Coronary artery (tissue), 2 donors: ENCODE measurements at regions not wholly inside any gene's neighbourhood (a gene's known extent, or its start where the extent isn't known, plus 50 kb on each side); places are given as distances from the start of the nearest gene placed in this dataset.

ENCODE experiments used
- DNase-seq: peaks from one replicate; pipeline ENCODE4 v3.0.0-alpha.2; 2017; ENCODE audit warnings: low spot score
- H3K27ac ChIP-seq, 2 donors: fragments of 200-600 bp; sonication (generic); one replicate each; pipeline ENCODE4 v1.5.1; 2016 to 2019
- H3K4me3 ChIP-seq: fragments of 200-600 bp; sonication (generic); 2 replicates; pipeline ENCODE4 v1.5.1; 2016; ENCODE audit warnings: mild to moderate bottlenecking, moderate library complexity
- TF ChIP-seq, protein P1 (sequence below): fragments of 200-600 bp; sonication (generic); IDR thresholded peaks from one replicate; pipeline ENCODE4 v1.5.1; 2019; ENCODE audit warnings: antibody characterized with exemption

- no peak for DNase-seq
- no peak overlapping the region for H3K27ac ChIP-seq
- TF ChIP-seq, protein P1, sequence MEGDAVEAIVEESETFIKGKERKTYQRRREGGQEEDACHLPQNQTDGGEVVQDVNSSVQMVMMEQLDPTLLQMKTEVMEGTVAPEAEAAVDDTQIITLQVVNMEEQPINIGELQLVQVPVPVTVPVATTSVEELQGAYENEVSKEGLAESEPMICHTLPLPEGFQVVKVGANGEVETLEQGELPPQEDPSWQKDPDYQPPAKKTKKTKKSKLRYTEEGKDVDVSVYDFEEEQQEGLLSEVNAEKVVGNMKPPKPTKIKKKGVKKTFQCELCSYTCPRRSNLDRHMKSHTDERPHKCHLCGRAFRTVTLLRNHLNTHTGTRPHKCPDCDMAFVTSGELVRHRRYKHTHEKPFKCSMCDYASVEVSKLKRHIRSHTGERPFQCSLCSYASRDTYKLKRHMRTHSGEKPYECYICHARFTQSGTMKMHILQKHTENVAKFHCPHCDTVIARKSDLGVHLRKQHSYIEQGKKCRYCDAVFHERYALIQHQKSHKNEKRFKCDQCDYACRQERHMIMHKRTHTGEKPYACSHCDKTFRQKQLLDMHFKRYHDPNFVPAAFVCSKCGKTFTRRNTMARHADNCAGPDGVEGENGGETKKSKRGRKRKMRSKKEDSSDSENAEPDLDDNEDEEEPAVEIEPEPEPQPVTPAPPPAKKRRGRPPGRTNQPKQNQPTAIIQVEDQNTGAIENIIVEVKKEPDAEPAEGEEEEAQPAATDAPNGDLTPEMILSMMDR = no peak
- no peak overlapping the region for H3K4me3 ChIP-seq
Measured at GRCh38 chr5:161190778-161191177, 338.8 kb upstream of the ATP10B start.

GRCh38 chr5:161190086-161190485, 338.1 kb upstream of the ATP10B start:
- no peak overlapping the region for H3K4me3 ChIP-seq
- TF ChIP-seq, protein P1 = no peak
- H3K27ac ChIP-seq = no peak overlapping the region
- no peak for DNase-seq

- no peak for DNase-seq
- Histone ChIP-seq H3K4me3 (no peak overlapping the region), H3K27ac (no peak overlapping the region)
- TF ChIP-seq, protein P1 = no peak
Measured at GRCh38 chr5:161189452-161189851, 337.4 kb upstream of the ATP10B start.

DNA sequence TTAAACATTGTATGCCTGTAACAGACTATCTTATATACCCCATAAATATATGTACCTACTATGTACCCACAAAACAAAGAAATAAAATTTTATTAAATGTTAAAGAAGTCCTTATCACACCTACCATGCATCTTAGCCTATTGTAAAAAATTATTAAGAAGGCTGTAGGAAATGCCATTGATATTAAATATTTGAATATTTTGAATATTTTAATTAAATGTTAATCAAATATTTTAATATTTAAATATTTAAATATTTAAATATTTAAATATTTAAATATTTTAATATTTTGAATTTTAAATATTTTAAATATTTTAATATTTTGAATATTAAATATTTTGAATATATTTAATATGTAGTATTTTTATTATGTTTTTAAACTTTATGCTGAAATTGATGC, 331.5 kb upstream of the ATP10B start:
- H3K27ac ChIP-seq = no peak overlapping the region
- TF ChIP-seq, protein P1 = no peak
- no peak overlapping the region for H3K4me3 ChIP-seq
- DNase-seq = no peak

DNA sequence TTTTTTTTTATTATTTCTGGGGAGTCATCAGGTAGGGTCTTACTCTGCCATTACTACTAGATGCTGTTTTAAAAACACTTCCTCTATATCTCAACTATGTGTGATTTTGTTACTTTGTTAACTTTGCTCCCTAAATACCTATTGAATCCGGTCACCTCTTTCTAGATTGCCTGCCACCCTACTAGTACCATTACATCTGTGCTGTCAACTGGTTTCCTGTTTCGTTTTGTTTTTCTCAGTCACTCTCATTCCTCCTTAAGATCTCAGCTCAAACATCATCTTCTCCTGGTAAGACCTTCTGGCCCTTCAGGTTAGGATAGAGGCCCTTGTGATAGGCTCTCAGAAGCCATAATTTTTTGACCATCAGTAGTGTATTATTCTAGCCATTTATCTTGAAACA, 324.2 kb upstream of the ATP10B start:
- DNase-seq = no peak
- no peak overlapping the region for H3K27ac ChIP-seq
- TF ChIP-seq, protein P1 = no peak
- H3K4me3 ChIP-seq = no peak overlapping the region

DNA sequence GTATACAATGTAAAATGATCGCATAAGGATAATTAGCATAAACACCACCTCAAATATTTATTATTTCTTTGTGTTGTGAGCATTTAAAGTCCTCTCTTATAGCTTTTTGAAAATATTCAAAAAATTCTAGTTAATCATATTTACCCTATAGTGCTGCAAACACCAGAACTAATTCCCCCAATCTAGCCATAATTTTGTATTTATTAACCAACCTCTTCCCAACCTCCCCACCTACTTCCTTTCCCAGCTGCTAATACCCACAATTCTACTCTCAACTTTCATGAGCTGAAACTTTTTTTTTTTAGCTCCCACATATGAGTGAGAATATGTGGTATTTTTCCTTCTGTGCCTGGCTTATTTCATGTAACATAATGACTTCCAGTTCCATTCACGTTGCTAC, 317.8 kb upstream of the ATP10B start:
- Histone ChIP-seq H3K4me3 (no peak overlapping the region), H3K27ac (no peak overlapping the region)
- no peak for DNase-seq
- TF ChIP-seq, protein P1 = no peak

GRCh38 chr5:161167016-161167767, 315.2 kb upstream of the ATP10B start:
- no peak for DNase-seq
- TF ChIP-seq, protein P1 = no peak
- Histone ChIP-seq H3K27ac (no peak overlapping the region), H3K4me3 (no peak overlapping the region)
